Skin epidermis (tissue), 12 donors: ENCODE measurements at regions not wholly inside any gene's neighbourhood (a gene's known extent, or its start where the extent isn't known, plus 50 kb on each side); places are given as distances from the start of the nearest gene placed in this dataset.
A peak's percentile ranks its signal among the peaks of the same experiment; 100 is the strongest.
"Not testable (repeated sequence)": the region's sequence is repeated elsewhere in the genome, so short reads cannot be mapped to it uniquely, and the experiment has no call there.

Source experiments
- H3K27ac ChIP-seq, 21 experiments: fragments of 200-600 bp; sonication (generic) in 11 of 21; one replicate each; pipeline ENCODE4 v1.5.0; 2020; ENCODE audit warnings: mild to moderate bottlenecking in 3 of 21, inconsistent platforms in 2 of 21, moderate library complexity in 2 of 21
- H3K4me3 ChIP-seq, 7 experiments: fragments of 200-600 bp; sonication (generic) in 2 of 7; one replicate each; pipeline ENCODE4 v1.5.0; 2020; ENCODE audit warnings: inconsistent platforms in 2 of 7, mild to moderate bottlenecking in 2 of 7, moderate library complexity in 1 of 7

DNA sequence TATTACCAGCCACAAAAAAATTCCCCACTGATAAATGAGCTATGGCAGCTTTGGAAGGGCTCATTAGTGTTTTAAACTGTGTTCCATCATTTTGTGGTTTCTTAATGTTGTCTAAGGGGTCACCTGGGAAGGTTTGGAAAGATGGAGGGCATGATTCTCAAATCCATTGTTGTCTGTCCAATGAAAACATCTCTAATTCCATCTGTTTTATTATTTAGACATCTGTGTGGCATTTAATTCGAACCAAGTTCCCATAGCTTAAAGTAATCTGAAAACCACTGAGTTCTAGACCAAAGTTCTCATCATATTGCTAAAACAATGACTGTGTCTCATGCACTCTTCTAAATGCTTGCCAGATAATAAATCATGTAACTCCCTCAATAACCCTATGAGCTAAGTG is 103.8 kb upstream of the PPP3CA start:
- Histone ChIP-seq H3K27ac (no peak overlapping the region), H3K4me3 (no peak overlapping the region)

DNA sequence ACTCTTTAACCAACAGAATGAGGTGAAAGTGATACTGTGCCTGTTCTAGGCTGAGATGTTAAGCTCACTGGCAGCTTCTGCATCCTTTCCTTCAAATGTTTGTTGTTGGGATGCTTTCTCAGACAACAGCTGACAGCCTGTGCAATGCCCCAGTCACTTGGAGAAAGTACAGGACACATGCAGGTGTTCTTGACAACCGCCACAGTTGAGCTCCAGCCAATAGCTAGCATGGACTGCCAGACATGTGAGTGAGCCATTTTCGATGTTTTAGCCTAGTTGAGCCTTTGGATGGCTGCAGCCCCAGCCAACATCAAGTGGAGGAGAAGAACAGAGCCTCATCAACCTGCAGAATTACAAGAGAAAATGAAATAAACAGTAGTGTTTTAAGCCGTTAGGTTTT is 94.1 kb upstream of the PPP3CA start:
- Histone ChIP-seq H3K4me3 (no peak overlapping the region), H3K27ac (no peak overlapping the region)

DNA sequence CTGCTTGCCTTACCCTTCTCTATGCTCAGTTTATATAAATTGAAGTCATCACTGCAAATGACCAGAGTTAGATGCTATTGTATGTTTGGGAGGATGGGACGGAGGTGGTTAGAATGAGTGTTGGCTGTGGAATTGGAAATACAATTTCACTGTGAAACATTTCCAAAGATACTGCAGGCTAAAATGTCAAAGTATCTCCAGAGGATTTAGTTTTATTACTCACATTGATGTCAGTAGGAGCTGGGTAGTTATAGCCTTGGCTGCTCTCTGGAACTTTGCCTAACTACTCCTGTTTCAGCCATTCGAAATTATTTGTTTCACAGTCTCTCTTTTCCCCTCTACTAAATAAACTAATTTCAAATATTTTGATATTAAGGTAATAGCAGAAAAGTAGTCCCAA is 92.6 kb upstream of the PPP3CA start:
- Histone ChIP-seq H3K27ac (no peak overlapping the region), H3K4me3 (no peak overlapping the region)

DNA sequence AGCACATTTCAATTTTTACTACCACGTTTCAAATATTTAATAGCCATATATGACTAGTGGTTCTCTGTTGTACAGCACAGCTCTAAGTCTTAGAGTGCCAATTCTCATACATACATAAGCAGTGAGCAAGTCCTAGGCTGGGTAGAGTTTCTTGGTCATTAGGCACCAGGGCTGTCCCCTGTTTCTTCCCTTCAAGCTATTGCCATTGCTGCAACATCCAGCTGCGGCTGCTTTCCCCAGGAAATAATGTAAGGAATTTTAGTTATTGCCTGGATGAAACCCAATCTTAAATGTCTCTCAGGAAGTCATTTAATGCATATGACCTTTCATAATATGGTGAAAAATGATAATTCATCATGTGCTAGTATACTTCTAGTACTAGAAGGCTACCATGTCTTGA is 74.1 kb upstream of the PPP3CA start:
- Histone ChIP-seq H3K27ac (no peak overlapping the region), H3K4me3 (no peak overlapping the region)

DNA sequence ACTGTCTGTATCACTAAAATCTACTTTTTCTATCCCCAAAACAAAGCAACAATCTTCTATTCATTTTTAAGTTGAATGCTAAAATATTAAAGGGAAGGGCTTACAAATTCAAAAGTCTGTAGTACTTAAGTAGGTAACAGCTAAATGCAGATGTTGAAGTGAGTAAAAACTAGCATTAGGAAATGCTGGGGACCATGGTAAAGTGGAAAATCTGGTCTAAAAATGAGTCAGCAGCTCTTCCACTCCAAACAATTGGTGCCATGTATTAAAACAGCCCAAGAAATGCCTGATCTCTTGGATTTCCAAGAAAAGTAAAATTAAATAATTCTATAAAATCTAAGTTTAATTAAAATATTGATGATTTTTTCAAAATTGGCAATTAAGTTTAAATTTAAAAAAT is 73.3 kb upstream of the PPP3CA start:
- no peak overlapping the region for H3K4me3 ChIP-seq
- peak overlapping the region in 1 of 21 experiments; percentile 35 for H3K27ac ChIP-seq

DNA sequence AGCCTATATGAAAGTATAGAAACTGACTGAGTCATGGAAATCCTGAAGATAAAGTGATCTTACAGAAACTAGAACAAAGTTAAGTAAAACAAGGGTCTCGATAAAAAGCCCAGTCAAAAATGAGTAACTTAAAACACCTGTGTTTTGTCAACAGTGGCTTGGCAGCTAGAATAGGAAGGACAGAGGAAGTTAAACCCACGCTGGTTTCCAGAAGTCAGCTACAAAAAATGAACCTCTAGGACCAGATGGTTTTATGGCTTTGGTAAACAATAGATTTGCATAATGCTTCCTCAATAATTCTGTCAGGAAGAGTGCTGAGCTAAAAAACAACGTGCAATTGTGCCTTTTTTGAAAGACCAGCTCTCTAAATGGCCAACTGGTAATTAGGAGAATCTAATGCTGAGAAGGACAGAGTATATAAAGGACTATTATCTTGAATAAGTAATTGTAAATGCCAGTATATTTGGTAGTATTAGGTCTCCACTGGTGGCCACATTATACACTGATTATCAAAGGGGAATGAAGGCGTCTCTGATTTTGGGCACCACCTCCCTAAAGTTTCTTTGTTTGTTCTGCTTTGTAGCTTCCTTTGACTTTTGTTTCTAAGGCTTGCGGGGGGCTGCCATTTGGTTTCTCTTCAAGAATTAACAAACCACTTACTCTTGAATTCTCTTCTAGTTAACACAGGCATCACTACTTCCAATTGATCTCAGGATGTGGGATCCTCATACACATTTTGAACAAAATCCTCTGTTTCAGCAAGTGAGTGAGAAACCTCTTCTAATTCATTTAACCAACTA is 72.2 kb upstream of the PPP3CA start:
- Histone ChIP-seq H3K4me3 (no peak overlapping the region), H3K27ac (peak overlapping the region in 2 of 21 experiments; percentile 7 to 35)

DNA sequence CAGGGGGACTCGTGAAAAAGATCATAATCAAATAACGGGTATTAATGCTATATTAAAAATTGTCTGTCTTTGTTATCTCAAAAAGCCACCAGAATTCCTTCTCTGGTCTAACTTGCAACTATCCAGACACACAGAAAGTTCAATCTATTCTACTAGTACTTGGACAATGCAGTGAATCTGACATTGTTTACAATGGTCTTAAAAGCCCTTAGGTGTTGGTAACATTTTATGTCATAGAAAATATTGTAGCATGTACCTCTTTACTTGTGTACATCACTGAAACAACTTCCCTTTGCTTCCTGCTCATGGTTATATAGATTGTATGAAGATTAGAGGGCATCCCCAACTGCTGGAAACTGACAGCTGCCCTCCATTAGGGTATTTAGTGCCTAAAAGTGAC is 71.1 kb upstream of the PPP3CA start:
- H3K27ac ChIP-seq = no peak overlapping the region
- H3K4me3 ChIP-seq = no peak overlapping the region

DNA sequence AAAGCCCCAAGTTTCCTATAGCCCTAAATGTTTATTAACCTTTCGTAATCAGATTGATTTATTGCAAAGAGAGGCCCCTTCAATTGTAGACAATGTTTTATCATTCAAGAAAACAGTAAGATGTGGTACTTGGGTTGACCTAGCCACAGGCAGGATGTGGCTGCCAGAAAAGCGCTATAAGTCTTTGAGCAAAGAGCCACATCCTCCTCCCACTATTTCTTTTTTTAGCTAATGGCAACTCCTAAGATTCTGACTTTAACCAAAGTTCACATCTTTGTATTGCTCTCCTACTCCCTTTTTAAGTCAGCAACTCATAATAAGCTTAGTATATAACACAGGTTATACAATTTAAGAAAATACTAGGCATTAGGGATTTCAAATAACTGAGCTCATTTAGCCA is 70.7 kb upstream of the PPP3CA start:
- Histone ChIP-seq H3K4me3 (no peak overlapping the region), H3K27ac (no peak overlapping the region)

DNA sequence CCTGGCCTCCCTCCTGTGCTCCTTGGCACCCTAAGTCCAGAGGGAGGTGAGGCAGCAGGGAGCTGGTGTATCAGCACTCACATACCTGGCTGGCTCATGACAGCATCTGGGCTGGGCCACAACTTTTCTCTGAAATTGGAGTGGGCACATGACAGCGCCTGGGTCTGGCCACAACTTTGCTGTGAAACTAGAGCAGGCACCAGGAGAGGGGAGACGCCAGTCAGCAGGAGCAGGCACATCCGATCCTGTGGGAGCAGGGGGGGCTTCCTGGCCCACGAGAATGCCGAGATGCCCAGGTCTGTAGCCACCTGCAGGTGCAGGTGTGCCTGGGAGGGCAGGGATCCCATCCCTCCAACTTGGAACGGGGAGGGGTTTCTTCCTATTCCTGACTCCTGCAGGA is 69.7 kb upstream of the PPP3CA start:
- H3K27ac ChIP-seq = no peak overlapping the region

DNA sequence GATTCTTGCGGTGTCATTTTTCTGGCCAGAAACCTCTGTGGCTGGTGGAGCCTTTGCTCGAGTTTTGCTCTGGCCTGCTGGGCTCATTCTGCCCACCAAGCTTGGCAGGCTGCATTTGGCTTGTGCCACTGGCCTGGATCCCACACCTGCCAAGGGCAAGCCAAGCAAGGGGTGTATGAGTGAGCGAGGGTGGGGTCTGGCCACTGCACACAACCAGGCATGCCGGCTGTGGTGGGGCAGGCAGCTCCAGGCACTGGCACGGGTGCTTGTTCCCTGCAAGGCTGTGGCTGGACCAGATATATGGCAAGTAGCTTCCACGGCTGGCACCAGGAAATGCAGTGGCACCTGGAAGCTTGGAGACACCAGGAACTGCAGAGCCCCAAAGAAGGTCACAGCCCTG is 68.6 kb upstream of the PPP3CA start:
- no peak overlapping the region for H3K27ac ChIP-seq
- H3K4me3 ChIP-seq = no peak overlapping the region

More for the DNA sequence above, 69.7 kb upstream of the PPP3CA start:
- no peak overlapping the region for H3K4me3 ChIP-seq

DNA sequence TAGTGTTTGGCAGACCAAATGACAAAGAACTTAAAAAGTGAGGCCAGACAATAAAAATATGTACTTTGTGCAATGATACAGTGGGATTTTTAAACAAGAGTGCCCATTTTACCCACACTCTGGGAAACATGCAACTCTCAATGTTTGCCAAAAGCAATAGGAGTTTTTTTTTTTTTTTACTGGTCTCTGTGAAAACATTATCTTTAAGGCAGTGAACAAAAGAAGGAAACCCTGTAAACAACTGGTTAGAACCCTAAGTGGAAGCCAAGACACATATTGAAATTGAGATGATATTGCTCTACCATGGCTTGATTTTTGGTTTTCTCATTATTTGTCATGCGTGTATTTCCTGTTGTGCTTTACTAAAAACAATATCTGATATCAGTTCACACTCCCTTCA is 67.2 kb upstream of the PPP3CA start:
- H3K27ac ChIP-seq = no peak overlapping the region
- no peak overlapping the region for H3K4me3 ChIP-seq

DNA sequence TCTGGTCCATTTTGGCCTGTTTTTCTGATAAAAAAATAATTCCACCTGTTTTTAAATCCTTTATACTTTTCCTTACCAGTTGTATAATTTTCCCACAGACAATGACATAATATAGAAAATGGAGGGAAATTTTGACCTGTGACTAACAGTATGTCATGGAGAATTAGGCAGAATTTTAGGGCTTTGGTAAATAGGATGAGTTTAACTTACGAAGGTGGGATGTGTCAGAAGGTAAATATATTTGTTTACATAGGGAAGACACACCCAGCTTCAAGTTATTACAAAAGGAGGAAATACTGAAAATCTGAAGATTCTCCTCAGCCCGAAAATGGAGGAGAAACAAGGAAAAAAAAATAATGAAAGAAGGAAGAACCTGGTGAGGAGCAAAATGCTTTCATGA is 64.6 kb upstream of the PPP3CA start:
- H3K27ac ChIP-seq = no peak overlapping the region
- no peak overlapping the region for H3K4me3 ChIP-seq

DNA sequence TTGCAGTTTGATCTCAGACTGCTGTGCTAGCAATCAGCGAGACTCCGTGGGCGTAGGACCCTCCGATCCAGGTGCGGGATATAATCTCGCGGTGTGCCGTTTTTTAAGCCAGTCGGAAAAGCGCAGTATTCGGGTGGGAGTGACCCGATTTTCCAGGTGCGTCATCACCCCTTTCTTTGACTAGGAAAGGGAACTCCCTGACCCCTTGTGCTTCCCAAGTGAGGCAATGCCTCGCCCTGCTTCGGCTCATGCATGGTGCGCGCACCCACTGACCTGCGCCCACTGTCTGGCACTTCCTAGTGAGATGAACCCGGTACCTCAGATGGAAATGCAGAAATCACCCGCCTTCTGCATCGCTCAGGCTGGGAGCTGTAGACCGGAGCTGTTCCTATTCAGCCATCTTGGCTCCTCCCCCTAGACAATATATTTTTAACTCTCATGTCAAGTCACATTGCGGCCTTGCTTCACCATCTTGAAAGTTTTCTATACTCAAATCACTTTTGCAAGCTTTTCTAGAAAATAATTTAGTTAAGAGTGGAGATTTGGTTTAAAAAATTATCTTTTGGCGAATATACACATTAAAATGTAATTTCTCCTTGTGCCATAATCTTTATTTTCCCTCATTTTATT is 64.1 kb upstream of the PPP3CA start:
- peak overlapping the region in 1 of 7 experiments; percentile 23 for H3K4me3 ChIP-seq
- not testable (repeated sequence) for H3K27ac ChIP-seq

DNA sequence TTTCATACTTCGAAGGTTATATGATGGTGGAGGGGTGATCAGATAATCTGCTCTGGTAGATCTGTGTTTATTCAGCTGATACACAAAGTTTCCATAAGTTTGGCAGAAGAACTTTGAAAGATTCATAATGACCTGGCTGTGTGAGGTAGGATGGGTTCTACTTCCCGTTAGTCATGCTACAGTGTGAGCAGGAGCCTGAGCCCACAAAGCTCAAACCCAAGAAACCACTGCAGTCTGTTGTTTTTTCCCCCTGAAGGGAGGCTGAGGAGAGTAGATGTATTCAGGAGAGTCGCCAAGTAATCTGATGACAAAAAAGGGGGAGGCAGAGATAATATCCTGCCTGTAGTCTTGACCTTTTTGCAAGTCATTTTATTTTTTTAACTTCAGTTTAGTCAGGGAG is 52.8 kb upstream of the PPP3CA start:
- H3K27ac ChIP-seq = no peak overlapping the region
- H3K4me3 ChIP-seq = no peak overlapping the region

DNA sequence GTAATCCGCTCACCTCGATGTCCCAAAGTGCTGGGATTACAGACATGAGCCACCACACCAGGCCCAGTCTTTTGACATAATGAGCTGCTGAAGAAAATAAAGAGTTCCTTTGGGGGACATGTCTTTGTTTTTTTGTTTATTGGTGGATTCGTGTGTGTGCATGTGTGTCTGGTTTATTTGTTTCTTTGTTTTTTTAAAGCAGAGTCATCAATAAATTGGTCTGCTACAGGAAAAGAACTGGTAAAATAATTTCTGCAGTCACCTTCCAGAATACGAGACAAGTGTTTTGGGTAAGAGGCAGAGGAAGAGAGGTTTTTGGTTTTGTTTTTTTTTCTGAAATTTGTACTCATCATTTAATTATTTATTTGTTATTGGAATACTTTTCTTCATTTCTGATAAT is 51.5 kb upstream of the PPP3CA start:
- no peak overlapping the region for H3K27ac ChIP-seq
- no peak overlapping the region for H3K4me3 ChIP-seq
